ENCODE measurements at regions not wholly inside any gene's neighbourhood (a gene's known extent, or its start where the extent isn't known, plus 50 kb on each side); places are given as distances from the start of the nearest gene placed in this dataset.

GRCh38 chr4:152117933-152118507 lies 357.2 kb upstream of the GATB start:
- 85 to 95% methylated on average over 6 to 8 of the region's 8 CpGs for WGBS, 2 donors
- no peaks in the 10 kb centered on the region for H3K36me3 ChIP-seq
- no peak for DNase-seq
- no peaks in the 10 kb centered on the region for H3K9me3 ChIP-seq
- no peak for TF ChIP-seq CTCF (IDR thresholded peaks at IDR 0.05)
- TF ChIP-seq POLR2A (IDR thresholded peaks at IDR 0.05) = no peak
- no peak overlapping the region for H3K27ac ChIP-seq
- no peaks in the 10 kb centered on the region for H3K27me3 ChIP-seq
- intact Hi-C loops (cut with DNase I) = no loop called here
- peaks cover 0 to 12% (median 0%) of the 10 kb centered on the region in 3 donors for H3K4me1 ChIP-seq
- H3K4me3 ChIP-seq = no peak overlapping the region

- no peak overlapping the region for H3K4me3 ChIP-seq
- 83 to 87% methylated on average over 6 of the region's 6 CpGs for WGBS, 2 donors
- intact Hi-C loops (cut with DNase I) = no loop called here
Measured at GRCh38 chr4:152117520-152117919, 356.7 kb upstream of the GATB start.

DNA sequence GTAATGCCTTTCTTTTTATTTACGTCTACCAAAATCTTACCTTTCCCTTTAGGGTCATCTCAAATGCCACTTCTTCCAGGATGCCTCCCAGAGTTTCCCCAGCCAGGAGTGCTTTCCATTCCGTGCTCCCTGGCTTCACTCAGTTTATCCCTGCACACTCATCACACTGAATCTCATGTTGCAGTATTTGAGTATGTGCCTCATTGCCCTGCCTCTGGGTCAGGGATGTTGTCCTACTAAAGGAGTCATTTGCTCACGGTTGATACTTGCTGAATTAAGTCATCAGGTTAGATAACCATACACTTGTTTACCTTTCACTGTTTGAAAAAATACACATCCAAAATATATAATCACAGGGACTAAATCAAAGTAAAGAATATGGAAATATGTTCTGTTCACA lies 356.2 kb upstream of the GATB start:
- H3K4me1 ChIP-seq = peaks cover 0 to 12% (median 0%) of the 10 kb centered on the region in 3 donors
- no peaks in the 10 kb centered on the region for H3K36me3 ChIP-seq
- no peak overlapping the region for H3K27ac ChIP-seq
- no peak for DNase-seq
- no peaks in the 10 kb centered on the region for H3K9me3 ChIP-seq
- intact Hi-C loops (cut with DNase I) = no loop called here
- WGBS, 2 donors = 80 to 83% methylated on average over 3 of the region's 3 CpGs
- no peak for TF ChIP-seq POLR2A (IDR thresholded peaks at IDR 0.05)
- H3K27me3 ChIP-seq = no peaks in the 10 kb centered on the region
- H3K4me3 ChIP-seq = no peak overlapping the region

More at GRCh38 chr4:152117520-152117919, 356.7 kb upstream of the GATB start:
- Histone ChIP-seq H3K27ac (no peak overlapping the region), H3K27me3 (no peaks in the 10 kb centered on the region), H3K9me3 (no peaks in the 10 kb centered on the region), H3K36me3 (no peaks in the 10 kb centered on the region), H3K4me1 (peaks cover 0 to 12% (median 0%) of the 10 kb centered on the region in 3 donors)
- TF ChIP-seq POLR2A (IDR thresholded peaks at IDR 0.05) = no peak
- no peak for DNase-seq

DNA sequence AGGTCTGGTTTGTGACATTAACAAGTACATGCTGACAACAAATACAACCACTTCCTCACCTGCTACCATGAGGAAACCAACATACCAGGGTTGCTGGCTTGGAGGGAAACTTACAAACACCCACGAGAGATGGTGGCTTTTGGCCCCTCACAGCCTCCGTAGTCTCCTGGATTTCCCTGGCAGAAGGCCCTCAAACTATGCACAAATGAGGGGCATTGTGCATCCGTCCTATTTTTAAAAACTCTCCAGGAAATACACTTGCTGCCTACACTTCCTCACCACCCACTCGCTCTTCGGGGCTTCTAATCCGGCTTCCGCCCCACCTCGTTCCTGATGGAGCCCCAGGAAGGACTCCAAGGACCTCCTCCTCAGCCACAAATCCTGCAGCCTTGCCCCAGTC lies 355.0 kb upstream of the GATB start:
- H3K27ac ChIP-seq = no peak overlapping the region
- no peaks in the 10 kb centered on the region for H3K36me3 ChIP-seq
- 58 to 63% methylated on average over 8 of the region's 8 CpGs for WGBS, 2 donors
- DNase-seq = no peak
- H3K9me3 ChIP-seq = no peaks in the 10 kb centered on the region
- H3K4me1 ChIP-seq = peaks cover 0 to 12% (median 0%) of the 10 kb centered on the region in 3 donors
- H3K4me3 ChIP-seq = no peak overlapping the region
- no peaks in the 10 kb centered on the region for H3K27me3 ChIP-seq
- TF ChIP-seq POLR2A (IDR thresholded peaks at IDR 0.05) (no peak), CTCF (IDR thresholded peaks at IDR 0.05) (no peak)
- intact Hi-C loops (cut with DNase I) = no loop called here

DNA sequence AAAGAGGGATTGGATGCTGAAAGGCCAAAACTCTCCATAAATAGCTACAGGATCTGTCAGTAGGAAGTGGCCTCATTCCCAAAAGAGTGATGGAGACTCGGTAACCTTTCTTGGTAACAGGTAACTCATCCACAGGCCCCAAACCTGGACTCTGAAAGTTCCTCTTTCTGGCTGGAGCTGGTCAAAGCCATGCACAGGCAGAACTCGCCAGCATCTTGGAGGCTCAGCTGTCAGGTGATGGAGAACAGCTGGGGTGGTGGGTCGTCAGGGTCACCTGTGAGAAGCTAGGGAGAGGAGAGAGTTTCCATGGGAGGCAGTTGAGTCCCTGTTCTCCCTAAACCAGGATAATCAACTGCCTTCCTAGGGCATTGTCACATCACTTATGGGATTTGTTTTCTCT lies 354.3 kb upstream of the GATB start:
- H3K27ac ChIP-seq = no peak overlapping the region
- intact Hi-C loops (cut with DNase I) = no loop called here

DNA sequence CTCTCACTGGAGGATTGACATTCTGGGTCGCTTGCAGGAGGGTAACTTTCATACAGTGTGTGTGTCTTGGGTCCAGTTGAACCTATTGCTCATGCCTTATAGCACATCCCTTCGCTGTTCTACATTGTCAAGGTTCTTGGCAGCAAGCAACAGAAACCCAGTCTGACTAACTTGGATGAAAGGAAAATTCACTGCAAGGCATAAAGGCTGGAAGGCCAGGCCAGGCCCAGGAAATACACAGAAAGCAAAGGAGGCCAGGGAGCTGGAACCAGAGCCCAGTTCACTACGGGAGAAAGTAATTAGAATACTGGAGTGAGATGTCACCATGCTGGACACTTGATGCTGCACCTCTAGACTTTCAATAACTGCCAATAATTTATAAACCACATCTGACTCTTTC lies 353.8 kb upstream of the GATB start:
- intact Hi-C loops (cut with DNase I) = no loop called here
- Histone ChIP-seq H3K4me3 (no peak overlapping the region), H3K36me3 (no peaks in the 10 kb centered on the region), H3K27ac (no peak overlapping the region), H3K4me1 (peaks cover 0 to 19% (median 0%) of the 10 kb centered on the region in 3 donors), H3K9me3 (no peaks in the 10 kb centered on the region), H3K27me3 (no peaks in the 10 kb centered on the region)
- DNase-seq = no peak
- WGBS, 2 donors = 47 to 73% methylated on average over 2 of the region's 3 CpGs
- TF ChIP-seq CTCF (IDR thresholded peaks at IDR 0.05) (no peak), POLR2A (IDR thresholded peaks at IDR 0.05) (no peak)

More for the DNA sequence above, 354.3 kb upstream of the GATB start:
- H3K4me3 ChIP-seq = no peak overlapping the region
- 74 to 93% methylated on average over 2 of the region's 3 CpGs for WGBS, 2 donors
- TF ChIP-seq CTCF (IDR thresholded peaks at IDR 0.05) = no peak
- peaks cover 0 to 13% (median 0%) of the 10 kb centered on the region in 3 donors for H3K4me1 ChIP-seq
- no peak for DNase-seq
- no peaks in the 10 kb centered on the region for H3K36me3 ChIP-seq
- no peaks in the 10 kb centered on the region for H3K27me3 ChIP-seq
- no peaks in the 10 kb centered on the region for H3K9me3 ChIP-seq

All from esophagus squamous epithelium (tissue), 5 donors.